Osteocyte (in vitro differentiated cells): ENCODE measurements at regions not wholly inside any gene's neighbourhood (a gene's known extent, or its start where the extent isn't known, plus 50 kb on each side); places are given as distances from the start of the nearest gene placed in this dataset.
A peak's percentile ranks its signal among the peaks of the same experiment; 100 is the strongest.

Source experiments
- DNase-seq: peaks from one replicate; pipeline ENCODE4 v3.0.0; 2021; ENCODE audit warnings: mixed read lengths; ENCODE audit not compliant: unreplicated experiment; ENCODE audit errors: extremely low spot score
- H3K27ac Mint-ChIP-seq: one replicate; pipeline ENCODE4 v1.8.0; 2021; ENCODE audit warnings: mild to moderate bottlenecking, mixed read lengths; ENCODE audit not compliant: unreplicated experiment
- H3K27me3 Mint-ChIP-seq: one replicate; pipeline ENCODE4 v1.8.0; 2021; ENCODE audit warnings: mixed read lengths; ENCODE audit not compliant: unreplicated experiment
- H3K36me3 Mint-ChIP-seq: one replicate; pipeline ENCODE4 v1.8.0; 2021; ENCODE audit warnings: mixed read lengths; ENCODE audit not compliant: unreplicated experiment
- H3K4me1 Mint-ChIP-seq: one replicate; pipeline ENCODE4 v1.8.0; 2021; ENCODE audit warnings: mixed read lengths; ENCODE audit not compliant: unreplicated experiment
- H3K4me3 Mint-ChIP-seq: one replicate; pipeline ENCODE4 v1.8.0; 2021; ENCODE audit warnings: mild to moderate bottlenecking, moderate library complexity, mixed read lengths; ENCODE audit not compliant: unreplicated experiment
- H3K9me3 Mint-ChIP-seq: one replicate; pipeline ENCODE4 v1.8.0; 2021; ENCODE audit warnings: mixed read lengths; ENCODE audit not compliant: unreplicated experiment
- CTCF ChIP-seq: fragments of 200-600 bp; sonication (generic); IDR thresholded peaks from 2 replicates; pipeline ENCODE4 v1.5.0; 2021; ENCODE audit warnings: antibody characterized with exemption, mild to moderate bottlenecking, moderate library complexity

GRCh38 chr18:67417864-67418523 lies 98.5 kb downstream of the DSEL start:
- peak overlapping the region; percentile 56 for H3K4me3 Mint-ChIP-seq

GRCh38 chr18:67411116-67411515 lies 105.4 kb downstream of the DSEL start:
- Mint-ChIP-seq H3K9me3 (no peaks in the 10 kb centered on the region), H3K27me3 (no peaks in the 10 kb centered on the region), H3K4me1 (peaks cover 34% of the 10 kb centered on the region), H3K27ac (peak overlapping the region; percentile 84), H3K36me3 (no peaks in the 10 kb centered on the region), H3K4me3 (no peak overlapping the region)
- no peak for DNase-seq
- no peak for TF ChIP-seq CTCF

More at GRCh38 chr18:67417864-67418523, 98.5 kb downstream of the DSEL start:
- TF ChIP-seq CTCF: no peak
- peaks cover 23% of the 10 kb centered on the region for H3K4me1 Mint-ChIP-seq
- H3K27me3 Mint-ChIP-seq: no peaks in the 10 kb centered on the region
- H3K27ac Mint-ChIP-seq: peak overlapping the region; percentile 91
- no peak for DNase-seq
- no peaks in the 10 kb centered on the region for H3K9me3 Mint-ChIP-seq
- H3K36me3 Mint-ChIP-seq: no peaks in the 10 kb centered on the region

- Mint-ChIP-seq H3K4me3 (peak overlapping the region; percentile 28), H3K36me3 (no peaks in the 10 kb centered on the region), H3K9me3 (no peaks in the 10 kb centered on the region), H3K27ac (peak overlapping the region; percentile 84), H3K4me1 (peaks cover 34% of the 10 kb centered on the region), H3K27me3 (no peaks in the 10 kb centered on the region)
- no peak for TF ChIP-seq CTCF
- DNase-seq: no peak
Measured at GRCh38 chr18:67410075-67411070, 106.1 kb downstream of the DSEL start.

GRCh38 chr18:67408240-67408639 lies 108.3 kb downstream of the DSEL start:
- no peak for DNase-seq
- Mint-ChIP-seq H3K4me3 (no peak overlapping the region), H3K9me3 (no peaks in the 10 kb centered on the region), H3K36me3 (no peaks in the 10 kb centered on the region), H3K27ac (no peak overlapping the region), H3K4me1 (peaks cover 34% of the 10 kb centered on the region), H3K27me3 (no peaks in the 10 kb centered on the region)
- TF ChIP-seq CTCF: no peak

GRCh38 chr18:67406714-67407113 lies 109.8 kb downstream of the DSEL start:
- H3K9me3 Mint-ChIP-seq: no peaks in the 10 kb centered on the region
- no peak overlapping the region for H3K27ac Mint-ChIP-seq

More at GRCh38 chr18:67406714-67407113, 109.8 kb downstream of the DSEL start:
- no peak for DNase-seq
- Mint-ChIP-seq H3K4me1 (peaks cover 37% of the 10 kb centered on the region), H3K36me3 (no peaks in the 10 kb centered on the region), H3K27me3 (no peaks in the 10 kb centered on the region), H3K4me3 (no peak overlapping the region)
- TF ChIP-seq CTCF: no peak
